ENCODE measurements at regions not wholly inside any gene's neighbourhood (a gene's known extent, or its start where the extent isn't known, plus 50 kb on each side); places are given as distances from the start of the nearest gene placed in this dataset.

DNA sequence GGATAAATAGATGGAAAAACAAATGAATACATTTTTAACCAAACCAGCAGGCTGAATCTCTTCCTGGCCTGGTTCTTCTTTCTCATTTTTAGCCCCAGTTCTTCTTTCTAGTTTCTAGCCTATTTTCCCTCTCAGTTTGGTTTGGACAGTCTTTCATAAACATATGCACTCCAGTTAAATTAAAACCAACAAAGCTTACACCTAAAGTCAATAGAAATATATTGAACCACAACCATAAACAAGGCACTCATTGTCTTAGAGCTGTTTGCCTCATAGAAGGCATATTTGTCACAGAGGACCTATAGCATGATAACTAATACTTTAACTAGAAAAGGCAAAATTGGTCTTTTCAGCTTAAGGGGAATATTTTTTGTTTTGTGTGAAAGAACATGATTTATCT is 638.3 kb downstream of the NR2F1-AS1 start:
- TF ChIP-seq, protein P1, sequence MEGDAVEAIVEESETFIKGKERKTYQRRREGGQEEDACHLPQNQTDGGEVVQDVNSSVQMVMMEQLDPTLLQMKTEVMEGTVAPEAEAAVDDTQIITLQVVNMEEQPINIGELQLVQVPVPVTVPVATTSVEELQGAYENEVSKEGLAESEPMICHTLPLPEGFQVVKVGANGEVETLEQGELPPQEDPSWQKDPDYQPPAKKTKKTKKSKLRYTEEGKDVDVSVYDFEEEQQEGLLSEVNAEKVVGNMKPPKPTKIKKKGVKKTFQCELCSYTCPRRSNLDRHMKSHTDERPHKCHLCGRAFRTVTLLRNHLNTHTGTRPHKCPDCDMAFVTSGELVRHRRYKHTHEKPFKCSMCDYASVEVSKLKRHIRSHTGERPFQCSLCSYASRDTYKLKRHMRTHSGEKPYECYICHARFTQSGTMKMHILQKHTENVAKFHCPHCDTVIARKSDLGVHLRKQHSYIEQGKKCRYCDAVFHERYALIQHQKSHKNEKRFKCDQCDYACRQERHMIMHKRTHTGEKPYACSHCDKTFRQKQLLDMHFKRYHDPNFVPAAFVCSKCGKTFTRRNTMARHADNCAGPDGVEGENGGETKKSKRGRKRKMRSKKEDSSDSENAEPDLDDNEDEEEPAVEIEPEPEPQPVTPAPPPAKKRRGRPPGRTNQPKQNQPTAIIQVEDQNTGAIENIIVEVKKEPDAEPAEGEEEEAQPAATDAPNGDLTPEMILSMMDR (IDR thresholded peaks at IDR 0.05): no peak
- TF ChIP-seq POLR2A (IDR thresholded peaks at IDR 0.05) (no peak), EP300 (IDR thresholded peaks at IDR 0.05) (no peak), POLR2AphosphoS5 (IDR thresholded peaks at IDR 0.05) (no peak)
